ENCODE measurements at regions not wholly inside any gene's neighbourhood (a gene's known extent, or its start where the extent isn't known, plus 50 kb on each side); places are given as distances from the start of the nearest gene placed in this dataset.

DNA sequence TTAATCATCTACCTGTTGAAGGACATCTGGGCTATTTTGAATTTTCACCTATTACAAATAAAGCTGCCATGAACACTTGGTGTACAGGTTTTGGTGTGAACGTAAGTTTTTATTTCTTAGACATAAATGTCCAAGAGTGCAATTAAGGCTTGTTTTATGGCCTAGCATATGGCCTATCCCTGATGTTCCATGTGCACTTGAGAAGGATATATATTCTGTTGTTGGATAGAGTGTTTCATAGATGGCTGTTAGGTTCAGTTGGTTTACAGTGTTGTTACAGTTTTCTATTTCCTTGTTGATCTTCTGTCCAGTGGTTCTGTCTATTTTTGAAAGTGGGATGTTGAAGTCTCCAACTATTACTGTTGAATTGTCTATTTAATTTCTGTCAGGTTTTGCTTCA, 61.2 kb upstream of the NFASC start:
- Histone ChIP-seq H2BK12ac (ENCODE audit: low read length) (no peak overlapping the region), H3K79me1 (ENCODE audit: low read depth, low read length) (no peaks in the 10 kb centered on the region), H4K8ac (ENCODE audit: low read depth, low read length) (no peak overlapping the region), H3K23ac (ENCODE audit: low read depth, low read length, poor library complexity) (no peak overlapping the region), H3K9me3 (replicated peaks in 1 of 2; ENCODE audit: control insufficient read depth in 2 of 2, insufficient read depth in 1 of 2, low read depth in 1 of 2, low read length in 2 of 2) (no peaks in the 10 kb centered on the region), H3K18ac (ENCODE audit: low read length) (no peak overlapping the region), H2BK5ac (ENCODE audit: low read length) (no peak overlapping the region), H3K36me3 (replicated peaks in 1 of 2; ENCODE audit: control insufficient read depth in 2 of 2, insufficient read depth in 2 of 2, low read length in 2 of 2) (no peaks in the 10 kb centered on the region), H2AK5ac (ENCODE audit: low read depth, low read length) (no peak overlapping the region), H3K4me2 (ENCODE audit: insufficient read depth, low read length, poor library complexity, severe bottlenecking) (no peak overlapping the region), H3K9ac (ENCODE audit: low read depth, low read length, poor library complexity) (no peak overlapping the region), H2AFZ (ENCODE audit: low read length) (no peak overlapping the region), H2BK120ac (ENCODE audit: low read depth, low read length) (no peak overlapping the region), H3K27ac (replicated peaks; ENCODE audit: low read length) (no peak overlapping the region), H4K91ac (ENCODE audit: low read depth, low read length, poor library complexity) (no peak overlapping the region), H3K27me3 (ENCODE audit: control insufficient read depth in 3 of 3, insufficient read depth in 3 of 3, low read depth in 1 of 3, low read length in 3 of 3) (peaks cover 0 to 18% (median 0%) of the 10 kb centered on the region in 3 experiments), H3K4me3 (ENCODE audit: low read length in 2 of 2) (no peak overlapping the region), H3K4me1 (ENCODE audit: control insufficient read depth in 2 of 2, insufficient read depth in 1 of 2, low read depth in 1 of 2, low read length in 2 of 2) (peaks cover 0 to 2% of the 10 kb centered on the region in 2 donors), H3K14ac (ENCODE audit: low read length) (no peak overlapping the region), H2BK15ac (ENCODE audit: low read length) (no peak overlapping the region), H3K4ac (ENCODE audit: low read length) (no peak overlapping the region)
- DNase-seq (ENCODE audit: low spot score), result no peak
- WGBS, 2 donors (ENCODE audit: extremely low coverage in 2 of 2, insufficient read length in 2 of 2, insufficient replicate concordance in 1 of 2), result no CpG with 5 or more reads among the region's 1 CpG

DNA sequence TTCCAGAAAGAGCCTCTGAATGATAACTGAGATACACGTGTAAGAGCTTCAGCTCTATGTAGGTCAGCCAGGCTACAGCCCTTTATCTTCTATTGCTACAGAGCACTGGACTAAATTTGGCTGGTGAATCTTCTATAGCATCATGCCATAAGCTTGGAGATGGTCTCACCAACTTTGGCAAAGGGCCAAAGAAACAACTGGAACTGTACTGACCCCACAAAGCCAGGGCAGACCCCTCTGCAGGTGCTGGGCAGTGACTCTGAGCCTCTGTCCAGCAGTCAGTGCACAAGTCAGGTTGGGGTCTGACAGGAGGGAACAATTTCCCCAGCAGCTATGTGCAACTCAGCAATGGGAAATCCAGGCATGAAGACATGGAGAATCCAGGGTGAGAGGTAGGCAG, 57.8 kb upstream of the NFASC start:
- Histone ChIP-seq H3K4me3 (ENCODE audit: low read length in 2 of 2) (no peak overlapping the region), H3K27ac (replicated peaks; ENCODE audit: low read length) (no peak overlapping the region), H3K27me3 (ENCODE audit: control insufficient read depth in 3 of 3, insufficient read depth in 3 of 3, low read depth in 1 of 3, low read length in 3 of 3) (peaks cover 0 to 19% (median 0%) of the 10 kb centered on the region in 3 experiments), H4K91ac (ENCODE audit: low read depth, low read length, poor library complexity) (no peak overlapping the region), H3K9ac (ENCODE audit: low read depth, low read length, poor library complexity) (no peak overlapping the region), H2AFZ (ENCODE audit: low read length) (no peak overlapping the region), H2BK12ac (ENCODE audit: low read length) (no peak overlapping the region), H3K36me3 (replicated peaks in 1 of 2; ENCODE audit: control insufficient read depth in 2 of 2, insufficient read depth in 2 of 2, low read length in 2 of 2) (no peaks in the 10 kb centered on the region), H3K23ac (ENCODE audit: low read depth, low read length, poor library complexity) (no peak overlapping the region), H3K79me1 (ENCODE audit: low read depth, low read length) (no peaks in the 10 kb centered on the region), H2BK15ac (ENCODE audit: low read length) (no peak overlapping the region), H4K8ac (ENCODE audit: low read depth, low read length) (no peak overlapping the region), H3K4ac (ENCODE audit: low read length) (no peak overlapping the region), H3K14ac (ENCODE audit: low read length) (no peak overlapping the region), H2BK5ac (ENCODE audit: low read length) (no peak overlapping the region), H2AK5ac (ENCODE audit: low read depth, low read length) (no peak overlapping the region), H3K9me3 (replicated peaks in 1 of 2; ENCODE audit: control insufficient read depth in 2 of 2, insufficient read depth in 1 of 2, low read depth in 1 of 2, low read length in 2 of 2) (no peaks in the 10 kb centered on the region), H3K18ac (ENCODE audit: low read length) (no peak overlapping the region), H3K4me2 (ENCODE audit: insufficient read depth, low read length, poor library complexity, severe bottlenecking) (no peak overlapping the region), H2BK120ac (ENCODE audit: low read depth, low read length) (no peak overlapping the region), H3K4me1 (ENCODE audit: control insufficient read depth in 2 of 2, insufficient read depth in 1 of 2, low read depth in 1 of 2, low read length in 2 of 2) (no peaks in the 10 kb centered on the region)
- no peak for DNase-seq (ENCODE audit: low spot score)
- no CpG with 5 or more reads among the region's 1 CpG for WGBS, 2 donors (ENCODE audit: extremely low coverage in 2 of 2, insufficient read length in 2 of 2, insufficient replicate concordance in 1 of 2)

DNA sequence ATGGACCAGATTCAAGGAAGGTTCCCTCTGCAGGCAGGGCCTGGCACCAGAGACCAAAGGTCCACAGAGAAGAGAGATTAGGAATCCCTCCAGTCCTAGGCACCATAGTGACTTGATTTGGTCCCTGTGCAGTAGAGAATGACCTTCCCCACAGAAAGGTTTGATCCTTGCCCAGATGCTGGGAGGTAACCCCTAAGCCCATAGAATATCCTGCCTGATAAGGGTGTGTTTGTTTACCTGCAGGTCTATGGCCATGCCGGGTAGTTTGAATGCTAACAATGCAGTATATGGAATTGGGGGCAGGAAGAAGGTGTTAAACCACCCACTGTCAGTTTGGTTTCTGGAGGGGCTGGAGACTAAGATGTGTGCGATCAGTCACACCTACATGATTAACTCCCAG, 57.1 kb upstream of the NFASC start:
- no CpG with 5 or more reads among the region's 2 CpGs for WGBS, 2 donors (ENCODE audit: extremely low coverage in 2 of 2, insufficient read length in 2 of 2, insufficient replicate concordance in 1 of 2)

GRCh38 chr1:204814166-204814884, 56.3 kb upstream of the NFASC start:
- peaks cover 0 to 19% (median 0%) of the 10 kb centered on the region in 3 experiments for H3K27me3 ChIP-seq (ENCODE audit: control insufficient read depth in 3 of 3, insufficient read depth in 3 of 3, low read depth in 1 of 3, low read length in 3 of 3)
- H3K4ac ChIP-seq (ENCODE audit: low read length), result no peak overlapping the region
- no peaks in the 10 kb centered on the region for H3K4me1 ChIP-seq (ENCODE audit: control insufficient read depth in 2 of 2, insufficient read depth in 1 of 2, low read depth in 1 of 2, low read length in 2 of 2)
- no peak overlapping the region for H4K8ac ChIP-seq (ENCODE audit: low read depth, low read length)
- no CpG with 5 or more reads among the region's 7 CpGs for WGBS, 2 donors (ENCODE audit: extremely low coverage in 2 of 2, insufficient read length in 2 of 2, insufficient replicate concordance in 1 of 2)
- H3K4me2 ChIP-seq (ENCODE audit: insufficient read depth, low read length, poor library complexity, severe bottlenecking), result no peak overlapping the region
- H3K18ac ChIP-seq (ENCODE audit: low read length), result no peak overlapping the region
- no peak overlapping the region for H4K91ac ChIP-seq (ENCODE audit: low read depth, low read length, poor library complexity)
- H2BK120ac ChIP-seq (ENCODE audit: low read depth, low read length), result no peak overlapping the region
- H3K79me1 ChIP-seq (ENCODE audit: low read depth, low read length), result no peaks in the 10 kb centered on the region
- no peak overlapping the region for H3K23ac ChIP-seq (ENCODE audit: low read depth, low read length, poor library complexity)
- no peaks in the 10 kb centered on the region for H3K36me3 ChIP-seq (replicated peaks in 1 of 2; ENCODE audit: control insufficient read depth in 2 of 2, insufficient read depth in 2 of 2, low read length in 2 of 2)
- no peak overlapping the region for H2AK5ac ChIP-seq (ENCODE audit: low read depth, low read length)
- H2BK5ac ChIP-seq (ENCODE audit: low read length), result no peak overlapping the region
- H3K4me3 ChIP-seq (ENCODE audit: low read length in 2 of 2), result no peak overlapping the region
- no peak overlapping the region for H3K27ac ChIP-seq (replicated peaks; ENCODE audit: low read length)
- H2AFZ ChIP-seq (ENCODE audit: low read length), result no peak overlapping the region
- no peaks in the 10 kb centered on the region for H3K9me3 ChIP-seq (replicated peaks in 1 of 2; ENCODE audit: control insufficient read depth in 2 of 2, insufficient read depth in 1 of 2, low read depth in 1 of 2, low read length in 2 of 2)
- H2BK12ac ChIP-seq (ENCODE audit: low read length), result no peak overlapping the region
- H3K14ac ChIP-seq (ENCODE audit: low read length), result no peak overlapping the region
- no peak overlapping the region for H3K9ac ChIP-seq (ENCODE audit: low read depth, low read length, poor library complexity)
- no peak overlapping the region for H2BK15ac ChIP-seq (ENCODE audit: low read length)
- no peak for DNase-seq (ENCODE audit: low spot score)

More for the DNA sequence above, 57.1 kb upstream of the NFASC start:
- no peak overlapping the region for H3K27ac ChIP-seq (replicated peaks; ENCODE audit: low read length)
- no peak overlapping the region for H3K18ac ChIP-seq (ENCODE audit: low read length)
- no peak overlapping the region for H4K8ac ChIP-seq (ENCODE audit: low read depth, low read length)
- H3K23ac ChIP-seq (ENCODE audit: low read depth, low read length, poor library complexity), result no peak overlapping the region
- no peak overlapping the region for H2BK5ac ChIP-seq (ENCODE audit: low read length)
- H3K79me1 ChIP-seq (ENCODE audit: low read depth, low read length), result no peaks in the 10 kb centered on the region
- H2BK15ac ChIP-seq (ENCODE audit: low read length), result no peak overlapping the region
- H2AFZ ChIP-seq (ENCODE audit: low read length), result no peak overlapping the region
- no peak overlapping the region for H3K4ac ChIP-seq (ENCODE audit: low read length)
- H3K4me2 ChIP-seq (ENCODE audit: insufficient read depth, low read length, poor library complexity, severe bottlenecking), result no peak overlapping the region
- no peak overlapping the region for H4K91ac ChIP-seq (ENCODE audit: low read depth, low read length, poor library complexity)
- H3K9me3 ChIP-seq (replicated peaks in 1 of 2; ENCODE audit: control insufficient read depth in 2 of 2, insufficient read depth in 1 of 2, low read depth in 1 of 2, low read length in 2 of 2), result no peaks in the 10 kb centered on the region
- no peak overlapping the region for H3K4me3 ChIP-seq (ENCODE audit: low read length in 2 of 2)
- no peaks in the 10 kb centered on the region for H3K36me3 ChIP-seq (replicated peaks in 1 of 2; ENCODE audit: control insufficient read depth in 2 of 2, insufficient read depth in 2 of 2, low read length in 2 of 2)
- DNase-seq (ENCODE audit: low spot score), result no peak
- no peaks in the 10 kb centered on the region for H3K4me1 ChIP-seq (ENCODE audit: control insufficient read depth in 2 of 2, insufficient read depth in 1 of 2, low read depth in 1 of 2, low read length in 2 of 2)
- no peak overlapping the region for H3K9ac ChIP-seq (ENCODE audit: low read depth, low read length, poor library complexity)
- no peak overlapping the region for H2AK5ac ChIP-seq (ENCODE audit: low read depth, low read length)
- H2BK12ac ChIP-seq (ENCODE audit: low read length), result no peak overlapping the region
- H2BK120ac ChIP-seq (ENCODE audit: low read depth, low read length), result no peak overlapping the region
- peaks cover 0 to 19% (median 0%) of the 10 kb centered on the region in 3 experiments for H3K27me3 ChIP-seq (ENCODE audit: control insufficient read depth in 3 of 3, insufficient read depth in 3 of 3, low read depth in 1 of 3, low read length in 3 of 3)
- H3K14ac ChIP-seq (ENCODE audit: low read length), result no peak overlapping the region
